ENCODE measurements at regions not wholly inside any gene's neighbourhood (a gene's known extent, or its start where the extent isn't known, plus 50 kb on each side); places are given as distances from the start of the nearest gene placed in this dataset.

DNA sequence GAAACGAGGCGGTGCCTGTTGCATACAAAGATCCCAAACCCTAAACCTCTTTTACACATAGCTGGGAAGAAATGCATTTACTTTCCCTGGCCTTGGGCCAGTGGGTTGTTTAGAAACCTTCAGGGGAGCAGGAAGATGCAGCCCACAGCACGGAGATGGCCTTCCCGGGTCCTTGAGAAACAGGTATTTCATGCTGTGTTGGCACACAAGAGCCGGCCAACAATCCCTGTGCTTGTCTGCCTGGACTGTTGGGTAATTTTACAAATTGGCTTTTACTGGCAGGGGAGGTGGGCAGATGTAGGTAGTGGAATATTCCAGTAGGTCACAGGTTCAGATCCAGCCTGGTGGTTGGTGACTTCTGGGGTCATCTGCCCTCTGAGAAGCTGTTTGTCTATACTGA lies 148.0 kb downstream of the FOXL1 start:
- TF ChIP-seq, protein P1, sequence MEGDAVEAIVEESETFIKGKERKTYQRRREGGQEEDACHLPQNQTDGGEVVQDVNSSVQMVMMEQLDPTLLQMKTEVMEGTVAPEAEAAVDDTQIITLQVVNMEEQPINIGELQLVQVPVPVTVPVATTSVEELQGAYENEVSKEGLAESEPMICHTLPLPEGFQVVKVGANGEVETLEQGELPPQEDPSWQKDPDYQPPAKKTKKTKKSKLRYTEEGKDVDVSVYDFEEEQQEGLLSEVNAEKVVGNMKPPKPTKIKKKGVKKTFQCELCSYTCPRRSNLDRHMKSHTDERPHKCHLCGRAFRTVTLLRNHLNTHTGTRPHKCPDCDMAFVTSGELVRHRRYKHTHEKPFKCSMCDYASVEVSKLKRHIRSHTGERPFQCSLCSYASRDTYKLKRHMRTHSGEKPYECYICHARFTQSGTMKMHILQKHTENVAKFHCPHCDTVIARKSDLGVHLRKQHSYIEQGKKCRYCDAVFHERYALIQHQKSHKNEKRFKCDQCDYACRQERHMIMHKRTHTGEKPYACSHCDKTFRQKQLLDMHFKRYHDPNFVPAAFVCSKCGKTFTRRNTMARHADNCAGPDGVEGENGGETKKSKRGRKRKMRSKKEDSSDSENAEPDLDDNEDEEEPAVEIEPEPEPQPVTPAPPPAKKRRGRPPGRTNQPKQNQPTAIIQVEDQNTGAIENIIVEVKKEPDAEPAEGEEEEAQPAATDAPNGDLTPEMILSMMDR (IDR thresholded peaks at IDR 0.05): no peak
- no peak for DNase-seq (ENCODE audit: low spot score)
- H3K27ac ChIP-seq: no peak overlapping the region
- H3K4me3 ChIP-seq: no peak overlapping the region

GRCh38 chr16:86727131-86727530 lies 148.8 kb downstream of the FOXL1 start:
- Histone ChIP-seq H3K27ac (no peak overlapping the region), H3K4me3 (no peak overlapping the region)
- TF ChIP-seq, protein P1 (IDR thresholded peaks at IDR 0.05): no peak
- no peak for DNase-seq (ENCODE audit: low spot score)

GRCh38 chr16:86727632-86728031 lies 149.3 kb downstream of the FOXL1 start:
- TF ChIP-seq, protein P1 (IDR thresholded peaks at IDR 0.05): no peak

DNA sequence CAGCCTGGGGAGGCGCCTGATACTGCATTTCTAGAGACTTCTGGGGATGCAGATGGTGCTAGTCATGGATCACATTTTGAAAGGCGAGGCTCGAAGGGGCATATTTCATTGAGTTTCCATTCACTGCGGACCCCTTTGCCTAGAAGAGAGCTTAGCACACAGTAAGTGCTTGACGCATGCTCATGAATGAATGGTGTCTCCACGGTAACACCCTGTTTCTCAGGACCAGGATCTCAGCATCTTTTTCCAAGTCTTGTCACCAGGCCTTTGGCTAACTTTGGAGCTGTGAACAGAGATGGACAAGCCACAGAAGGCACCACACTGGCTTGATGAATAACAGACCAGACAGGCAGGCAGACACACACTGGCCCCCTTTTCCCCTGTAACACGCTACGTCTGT lies 151.3 kb downstream of the FOXL1 start:
- Histone ChIP-seq H3K4me3 (no peak overlapping the region), H3K27ac (no peak overlapping the region)
- TF ChIP-seq, protein P1 (IDR thresholded peaks at IDR 0.05): no peak
- DNase-seq (ENCODE audit: low spot score): no peak

More at GRCh38 chr16:86727632-86728031, 149.3 kb downstream of the FOXL1 start:
- no peak for DNase-seq (ENCODE audit: low spot score)
- Histone ChIP-seq H3K4me3 (no peak overlapping the region), H3K27ac (no peak overlapping the region)

GRCh38 chr16:86730086-86730485 lies 151.7 kb downstream of the FOXL1 start:
- TF ChIP-seq, protein P1 (IDR thresholded peaks at IDR 0.05): no peak
- DNase-seq (ENCODE audit: low spot score): no peak

DNA sequence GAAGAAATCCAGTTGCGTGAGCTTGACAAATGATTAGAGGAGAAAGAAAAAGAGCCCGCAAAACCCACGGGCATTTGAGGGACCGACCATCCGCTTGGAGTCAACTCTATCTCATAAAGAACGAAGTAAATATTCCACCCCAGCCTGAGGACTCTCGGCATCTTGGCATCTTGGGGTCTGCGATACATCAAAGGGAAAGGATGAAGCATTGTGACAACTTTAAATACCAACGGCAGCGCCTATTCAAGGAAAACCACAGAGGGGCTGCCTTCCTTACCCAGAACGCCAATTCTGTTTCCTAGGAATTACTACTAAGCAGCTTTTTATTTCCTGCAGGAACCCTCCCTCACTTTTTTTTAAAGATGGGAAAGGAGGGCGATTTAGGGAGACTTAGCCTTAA lies 152.2 kb downstream of the FOXL1 start:
- no peak for DNase-seq (ENCODE audit: low spot score)
- Histone ChIP-seq H3K4me3 (no peak overlapping the region), H3K27ac (no peak overlapping the region)
- TF ChIP-seq, protein P1 (IDR thresholded peaks at IDR 0.05): no peak

More at GRCh38 chr16:86730086-86730485, 151.7 kb downstream of the FOXL1 start:
- H3K4me3 ChIP-seq: no peak overlapping the region
- H3K27ac ChIP-seq: no peak overlapping the region

DNA sequence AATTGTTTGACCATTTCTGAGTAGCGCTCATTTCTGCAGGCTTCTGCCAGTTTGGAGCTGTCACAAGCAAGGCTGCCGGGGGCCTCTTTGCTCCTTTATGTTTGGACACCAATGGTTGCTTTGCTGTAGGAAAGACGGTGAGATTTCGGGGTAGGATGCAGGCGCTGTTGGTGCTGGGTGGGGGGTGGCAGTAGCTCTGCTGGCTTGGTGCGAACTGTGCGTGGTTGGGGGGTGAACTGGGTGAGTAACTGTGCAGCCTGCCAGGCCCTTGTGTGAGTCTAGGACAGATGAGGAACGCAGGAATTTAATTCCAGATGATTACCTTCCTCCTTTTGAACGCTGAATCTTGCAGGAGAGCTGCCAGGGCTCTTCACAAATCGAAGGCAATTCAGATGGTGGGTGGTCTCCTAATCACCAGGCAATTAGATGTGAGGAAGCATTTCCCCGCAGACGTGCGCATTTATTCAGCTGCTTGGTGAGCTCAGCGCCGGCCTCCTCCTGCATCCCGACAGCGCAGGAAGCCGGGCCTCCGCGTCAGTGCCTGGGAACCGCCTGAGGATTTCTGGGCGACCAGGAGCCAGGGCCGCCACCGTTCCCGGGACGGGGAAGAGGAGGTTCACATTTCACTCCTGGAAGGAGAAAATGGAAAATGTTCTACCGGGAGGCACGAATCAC lies 154.4 kb downstream of the FOXL1 start:
- Histone ChIP-seq H3K27ac (no peak overlapping the region), H3K4me3 (no peak overlapping the region)
- TF ChIP-seq, protein P1 (IDR thresholded peaks at IDR 0.05): no peak
- DNase-seq (ENCODE audit: low spot score): no peak

Measured in coronary artery (tissue), 2 donors.